HG03103 (cell line): ENCODE measurements at regions not wholly inside any gene's neighbourhood (a gene's known extent, or its start where the extent isn't known, plus 50 kb on each side); places are given as distances from the start of the nearest gene placed in this dataset.

Experiments
- ATAC-seq: cut with Tn5 transposase; IDR thresholded peaks from one replicate; pipeline ENCODE4 v1.9.1; 2021; ENCODE audit warnings: low read depth; ENCODE audit not compliant: unreplicated experiment

DNA sequence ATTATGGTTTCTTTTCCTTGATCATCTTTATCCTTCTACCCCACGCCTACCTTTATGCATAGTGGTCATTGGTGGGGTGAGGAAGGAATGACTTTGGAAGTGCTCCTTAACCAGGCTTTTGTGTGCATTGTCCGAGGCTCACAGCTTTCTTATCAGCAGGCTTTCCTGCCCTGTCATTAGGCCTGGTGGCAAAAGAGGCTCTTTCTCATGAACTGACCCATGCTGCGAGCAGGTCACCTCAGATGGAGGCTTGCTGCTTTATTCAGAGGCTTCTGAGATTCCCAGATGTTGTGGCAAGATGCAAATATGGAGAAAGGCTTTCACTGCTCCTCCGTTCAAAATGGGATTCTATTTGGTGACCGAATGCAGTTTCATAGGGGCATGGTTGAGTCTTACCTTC lies 57.4 kb upstream of the DMRTA1 start:
- ATAC-seq: no peak

DNA sequence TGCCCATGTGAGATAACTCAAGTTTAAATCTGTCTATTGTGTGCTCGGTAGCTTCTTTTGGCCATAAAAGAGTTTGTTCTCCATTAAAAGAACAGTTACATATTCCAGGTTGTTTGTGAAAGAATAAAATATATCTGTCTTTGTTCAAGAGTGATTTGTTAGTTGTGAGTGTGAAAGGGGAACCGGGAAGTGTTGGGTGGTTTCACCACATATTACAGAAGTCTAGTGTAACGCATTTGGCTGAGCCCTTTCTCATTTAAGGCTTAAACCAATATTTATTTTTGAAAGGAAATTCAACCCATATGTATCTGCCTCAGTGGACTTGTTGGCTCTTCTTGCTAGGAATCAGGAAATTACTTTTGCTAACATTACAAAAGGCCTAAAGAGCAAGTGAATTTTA lies 54.1 kb upstream of the DMRTA1 start:
- no peak for ATAC-seq

DNA sequence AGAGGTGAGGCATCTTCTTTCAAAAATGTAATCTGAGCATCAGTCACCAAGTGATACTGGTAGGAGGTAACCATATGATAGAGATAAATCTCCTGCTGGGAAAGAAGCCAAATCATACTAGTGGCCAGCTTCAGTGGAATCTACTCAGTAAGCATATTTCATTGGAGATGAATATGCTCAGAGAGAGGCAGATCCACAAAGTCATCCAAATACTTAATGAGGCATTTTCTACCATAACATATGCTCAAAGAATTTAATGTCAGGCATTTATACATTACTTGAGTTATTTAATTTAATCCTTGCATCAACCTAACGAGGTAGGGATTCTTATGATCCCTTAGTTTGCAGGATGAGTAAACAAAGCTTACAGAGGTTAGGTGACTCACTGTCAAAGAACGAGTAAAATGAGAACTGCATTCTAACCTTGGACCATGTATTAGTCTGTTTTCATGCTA lies 50.9 kb upstream of the DMRTA1 start:
- ATAC-seq: no peak
